ENCODE measurements at regions not wholly inside any gene's neighbourhood (a gene's known extent, or its start where the extent isn't known, plus 50 kb on each side); places are given as distances from the start of the nearest gene placed in this dataset.
"Not testable (repeated sequence)": the region's sequence is repeated elsewhere in the genome, so short reads cannot be mapped to it uniquely, and the experiment has no call there.

DNA sequence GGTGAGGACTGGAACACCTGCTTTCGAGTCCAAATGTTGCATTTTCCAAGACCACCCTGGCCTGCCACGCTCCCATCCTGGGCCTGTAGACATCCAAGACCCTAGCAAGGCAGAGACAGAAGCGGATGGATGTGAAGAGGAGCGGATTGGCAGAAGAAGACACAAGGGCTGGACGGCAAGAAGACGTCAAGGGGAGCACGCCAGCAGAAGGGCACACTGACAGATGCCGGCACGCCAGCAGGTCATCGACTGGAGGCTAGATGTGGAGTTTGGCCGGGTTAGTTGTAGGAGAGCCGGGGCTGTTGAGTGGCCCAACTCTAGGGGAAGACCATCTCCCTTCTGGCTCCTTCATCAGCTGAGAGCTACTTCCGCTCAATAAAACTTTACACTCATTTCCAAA lies 251.6 kb downstream of the ZWINT start:
- DNase-seq (ENCODE audit: extremely low read depth, low read depth), result no peak

DNA sequence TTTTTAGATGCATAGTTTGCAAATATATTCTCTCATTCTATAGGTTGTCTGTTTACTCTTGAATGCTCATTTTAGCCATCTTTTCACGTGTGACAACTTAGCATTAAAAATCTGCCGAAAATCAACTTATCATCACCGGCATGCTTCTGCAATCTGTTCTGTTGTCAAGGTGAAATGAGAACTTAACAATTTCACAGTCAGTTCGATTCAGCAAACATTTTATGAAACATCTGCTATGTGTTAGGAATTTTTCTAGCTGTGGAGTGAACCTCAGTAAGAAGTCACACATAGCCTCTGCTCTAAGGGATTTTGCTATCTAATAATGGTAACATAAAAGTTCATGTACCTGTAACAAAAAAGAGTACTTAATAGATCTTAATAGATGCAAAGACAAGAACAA lies 256.1 kb downstream of the ZWINT start:
- no peak for DNase-seq (ENCODE audit: extremely low read depth, low read depth)

DNA sequence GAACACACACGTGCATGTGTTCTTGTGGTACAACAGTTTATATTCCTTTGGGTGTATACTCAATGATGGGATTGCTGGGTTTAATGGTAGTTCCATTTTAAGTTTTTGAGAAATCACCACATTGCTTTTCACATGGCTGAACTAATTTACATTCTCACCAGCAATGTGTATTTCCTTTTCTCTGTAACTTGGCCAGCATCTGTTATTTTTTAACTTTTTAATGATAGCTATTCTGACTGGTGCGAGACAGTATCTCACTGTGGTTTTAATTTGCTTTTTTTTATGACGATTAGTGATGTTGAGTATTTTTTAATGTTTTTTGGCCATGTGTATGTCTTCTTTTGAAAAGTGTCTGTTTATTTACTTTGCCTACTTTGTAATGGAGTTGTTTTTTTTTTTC lies 256.6 kb downstream of the ZWINT start:
- DNase-seq (ENCODE audit: extremely low read depth, low read depth), result no peak

DNA sequence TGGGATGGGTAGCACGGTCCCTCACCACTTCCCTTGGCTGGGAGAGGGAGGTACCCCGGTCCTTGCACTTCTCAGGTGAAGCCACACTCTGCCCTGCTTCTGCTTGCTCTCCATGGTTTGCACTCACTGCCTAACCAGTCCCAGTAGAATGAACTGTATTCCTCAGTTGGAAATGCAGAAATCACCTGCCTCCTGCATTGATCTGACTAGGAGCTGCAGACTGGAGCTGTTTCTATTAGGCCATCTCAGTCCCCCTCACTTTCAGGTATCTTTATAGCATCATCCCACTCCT lies 264.9 kb downstream of the ZWINT start:
- no peak for DNase-seq (ENCODE audit: extremely low read depth, low read depth)

DNA sequence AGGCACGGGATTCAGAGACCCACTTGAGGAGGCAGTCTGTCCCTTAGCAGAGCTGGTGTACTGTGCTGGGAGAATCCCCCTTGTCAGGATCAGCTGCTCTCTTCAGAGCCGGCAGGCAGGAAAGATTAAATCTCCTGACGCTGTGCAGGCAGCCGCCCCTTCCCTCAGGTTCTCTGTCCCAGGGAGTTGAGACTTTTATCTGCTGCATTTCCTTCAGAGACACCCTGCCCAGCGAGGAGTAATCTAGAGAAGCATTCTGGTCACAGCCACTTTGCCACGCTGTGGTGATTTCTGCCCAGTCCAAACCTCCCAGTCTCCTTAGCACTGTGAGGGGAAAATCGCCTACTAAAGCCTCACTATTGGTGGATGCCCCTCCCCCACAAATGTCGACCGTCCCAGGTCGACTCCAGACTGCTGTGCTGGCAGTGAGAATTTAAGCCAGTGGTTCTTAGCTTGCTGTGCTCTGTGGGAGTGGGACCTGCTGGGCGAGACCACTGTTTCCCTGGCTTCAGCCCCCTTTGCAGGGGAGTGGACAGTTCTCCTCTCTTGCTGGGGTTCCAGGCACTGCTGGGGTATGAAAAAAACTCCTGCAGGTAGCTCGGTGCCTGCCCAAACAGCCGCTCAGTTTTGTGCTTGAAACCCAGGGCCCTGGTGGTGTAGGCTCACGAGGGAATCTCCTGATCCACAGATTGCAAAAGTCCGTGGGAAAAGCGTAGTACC lies 265.4 kb downstream of the ZWINT start:
- DNase-seq (ENCODE audit: extremely low read depth, low read depth), result no peak

DNA sequence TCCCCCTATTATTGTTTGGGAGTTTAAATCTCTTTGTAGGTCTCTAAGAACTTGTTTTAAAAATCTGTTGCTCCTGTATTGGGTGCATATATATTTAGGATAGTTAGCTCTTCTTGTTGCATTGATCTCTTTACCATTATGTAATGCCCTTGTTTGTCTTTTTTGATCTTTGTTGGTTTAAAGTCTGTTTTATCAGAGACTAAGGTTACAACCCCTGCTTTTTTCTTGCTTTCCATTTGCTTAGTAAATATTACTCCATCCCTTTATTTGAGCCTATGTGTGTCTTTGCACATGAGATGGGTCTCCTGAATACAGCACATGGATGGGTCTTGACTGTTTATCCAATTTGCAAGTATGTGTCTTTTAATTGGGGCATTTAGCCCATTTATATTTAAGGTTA lies 267.4 kb downstream of the ZWINT start:
- not testable (repeated sequence) for DNase-seq (ENCODE audit: extremely low read depth, low read depth)

DNA sequence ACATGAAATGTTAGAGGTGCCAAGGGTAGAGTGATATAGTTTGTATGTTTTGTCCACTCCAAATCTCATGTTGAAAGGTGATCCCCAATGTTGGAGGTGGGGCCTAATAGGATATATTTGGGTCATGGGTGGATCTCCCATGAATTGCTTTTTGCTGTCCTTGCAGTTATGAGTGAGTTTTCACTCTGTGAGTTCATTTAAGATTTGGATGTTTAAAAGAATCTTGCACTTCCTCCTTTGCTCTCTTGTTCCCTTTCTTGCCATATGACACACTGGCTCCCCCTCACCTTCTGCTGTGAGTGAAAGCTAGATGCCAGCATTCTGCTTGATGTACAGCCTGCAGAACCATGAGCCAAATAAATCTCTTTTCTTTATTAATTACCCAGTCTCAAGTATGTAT lies 269.2 kb downstream of the ZWINT start:
- no peak for DNase-seq (ENCODE audit: extremely low read depth, low read depth)

DNA sequence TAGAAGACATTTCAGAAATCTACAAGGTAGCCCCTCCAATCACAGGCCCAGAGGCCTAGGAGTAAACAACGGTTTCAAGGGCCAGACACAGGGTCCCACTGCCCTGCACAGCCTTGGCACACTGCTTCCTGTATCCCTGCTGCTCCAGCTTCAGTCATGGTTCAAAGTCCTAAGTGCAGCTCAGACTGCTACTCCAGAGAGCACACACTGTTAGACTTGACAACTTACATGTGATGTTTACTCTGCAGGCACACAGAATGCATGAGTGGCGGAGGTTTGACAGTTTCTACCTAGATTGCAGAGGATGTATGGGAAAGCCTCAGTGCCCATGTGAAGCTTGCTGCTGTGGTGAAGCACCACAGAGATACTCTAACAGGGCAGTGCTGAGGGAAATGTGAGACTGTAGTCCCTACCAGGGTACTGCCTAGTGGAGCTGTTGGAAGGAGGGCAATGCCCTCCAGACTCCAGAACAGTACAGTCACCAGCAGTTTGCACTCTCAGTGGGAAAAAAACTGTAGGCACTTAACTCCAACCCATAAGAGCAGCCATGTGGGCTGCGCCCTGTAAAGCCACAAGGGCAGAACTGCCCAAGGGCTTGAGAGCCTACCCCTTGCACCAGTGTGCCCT lies 270.0 kb downstream of the ZWINT start:
- no peak for DNase-seq (ENCODE audit: extremely low read depth, low read depth)

DNA sequence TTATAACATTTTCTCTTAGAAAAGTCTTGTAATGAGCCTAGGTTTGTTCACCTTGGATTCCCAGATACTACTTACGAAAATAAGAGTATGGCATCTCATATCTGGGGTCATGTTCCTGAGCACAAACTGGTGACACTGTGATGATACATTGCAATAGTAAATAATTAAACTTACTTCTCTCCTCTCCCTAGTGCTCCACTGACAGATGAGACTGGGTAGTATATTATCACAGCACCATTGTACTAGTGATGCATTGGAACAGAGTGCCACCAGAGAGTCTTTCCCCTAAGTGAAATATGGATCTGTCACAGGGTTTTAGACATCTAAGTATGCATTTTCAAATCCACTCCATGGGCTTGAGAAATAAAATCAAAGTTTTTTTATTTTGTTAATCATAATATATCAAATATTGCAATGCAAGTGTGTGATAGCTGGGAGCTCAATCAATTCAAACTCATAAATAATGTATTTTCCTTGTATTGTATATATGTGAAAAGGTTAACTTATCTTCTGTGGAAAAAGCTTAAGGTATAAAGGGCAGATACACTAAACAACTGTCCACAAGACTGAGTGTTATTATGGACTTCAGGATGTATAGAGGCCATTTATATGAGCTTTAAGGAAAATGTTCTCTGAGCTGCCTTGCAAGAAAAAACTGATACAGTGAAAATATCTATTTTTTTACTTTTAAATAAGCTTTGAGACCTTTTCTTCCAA lies 275.5 kb downstream of the ZWINT start:
- no peak for DNase-seq (ENCODE audit: extremely low read depth, low read depth)

DNA sequence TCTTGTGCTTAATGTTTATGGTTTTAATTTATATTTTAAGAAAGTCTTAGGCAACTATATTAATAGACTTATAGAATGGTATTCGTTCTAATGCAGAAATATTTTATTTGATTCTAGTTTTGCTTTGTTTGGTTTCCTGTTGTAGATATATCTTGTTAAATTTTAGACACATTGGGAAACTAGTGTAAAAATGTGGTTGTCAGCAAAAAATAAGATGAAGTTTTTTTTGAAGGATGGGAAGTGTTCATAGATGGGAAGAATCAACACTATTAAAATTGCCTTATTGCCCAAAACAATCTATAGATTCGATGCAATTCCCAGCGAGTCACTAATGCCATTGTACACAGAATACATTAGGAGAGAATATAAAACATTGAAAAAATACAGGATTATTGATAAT lies 278.9 kb downstream of the ZWINT start:
- DNase-seq (ENCODE audit: extremely low read depth, low read depth), result no peak

DNA sequence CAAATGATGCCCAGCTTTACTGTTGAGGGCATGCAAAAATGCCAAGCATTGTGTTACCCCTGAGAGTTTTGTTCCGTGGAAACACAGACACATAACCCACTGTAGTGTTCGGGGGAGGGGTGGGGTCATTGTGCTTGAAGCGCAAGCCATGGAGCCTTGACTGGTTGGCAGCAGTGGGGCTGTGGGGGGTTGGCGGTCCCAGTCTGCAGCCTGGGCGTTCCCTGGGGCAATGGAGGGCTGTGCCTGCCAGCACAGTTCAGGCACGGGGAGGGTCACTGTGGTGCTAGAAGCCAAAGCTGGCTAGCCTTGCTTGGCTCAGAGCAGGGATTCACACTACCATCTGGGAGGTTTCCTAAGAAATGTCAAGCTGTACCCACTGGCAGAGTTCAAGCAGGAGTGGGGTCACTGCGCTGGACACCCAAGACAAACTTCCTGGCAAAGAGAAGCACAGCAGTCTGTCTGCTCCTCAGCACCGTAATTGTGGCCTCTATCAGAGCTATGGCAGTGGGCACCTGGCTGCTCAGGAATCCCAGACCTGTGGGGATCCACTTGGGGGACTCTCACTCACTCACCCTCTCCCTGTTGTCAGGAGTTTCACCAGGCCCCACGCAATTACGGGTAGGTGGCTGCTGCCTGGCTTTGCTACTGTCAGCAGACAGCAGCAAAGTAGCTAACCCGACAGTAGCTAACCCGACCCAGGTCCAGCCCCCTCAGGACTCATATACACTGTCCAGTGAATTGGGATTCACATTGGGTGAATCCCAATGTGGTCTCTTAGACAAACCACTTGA lies 292.4 kb downstream of the ZWINT start:
- DNase-seq (ENCODE audit: extremely low read depth, low read depth), result no peak

DNA sequence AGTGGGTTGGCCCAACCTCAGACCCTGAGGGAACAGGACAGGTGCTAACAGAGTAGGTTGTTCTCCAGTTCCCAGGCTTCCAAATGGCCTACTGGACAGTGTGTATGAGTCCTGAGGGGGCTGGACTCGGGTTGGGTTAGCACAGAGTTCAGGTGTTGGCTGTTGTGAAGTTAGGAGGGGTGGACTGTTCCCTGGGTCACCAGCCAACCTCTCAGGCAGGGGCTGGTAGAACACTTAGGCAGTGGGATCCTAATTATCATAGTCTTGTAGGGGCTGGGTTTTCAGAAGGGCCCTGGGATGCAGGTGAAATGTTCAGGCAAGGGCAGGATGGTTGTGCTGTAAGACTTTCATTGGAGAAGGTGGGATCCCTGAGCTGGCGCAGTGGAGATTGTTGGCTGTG lies 293.0 kb downstream of the ZWINT start:
- DNase-seq (ENCODE audit: extremely low read depth, low read depth), result no peak

DNA sequence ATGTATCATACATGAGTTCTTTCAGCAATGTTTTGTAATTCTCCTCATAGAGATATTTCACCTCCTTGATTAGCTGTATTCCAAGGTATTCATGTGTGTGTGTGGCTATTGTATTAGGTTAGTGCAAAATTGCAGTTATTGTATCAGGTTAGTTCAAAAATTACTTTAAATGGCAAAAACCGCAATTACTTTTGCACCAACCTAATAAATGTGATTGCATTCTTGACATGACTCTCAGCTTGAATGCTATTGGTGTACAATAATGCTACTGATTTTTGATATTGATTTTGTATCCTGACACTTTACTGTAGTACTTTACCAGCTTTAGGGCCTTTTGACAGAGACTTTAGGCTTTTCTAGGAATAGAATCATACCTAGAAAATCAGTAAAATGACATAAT lies 297.4 kb downstream of the ZWINT start:
- no peak for DNase-seq (ENCODE audit: extremely low read depth, low read depth)

DNA sequence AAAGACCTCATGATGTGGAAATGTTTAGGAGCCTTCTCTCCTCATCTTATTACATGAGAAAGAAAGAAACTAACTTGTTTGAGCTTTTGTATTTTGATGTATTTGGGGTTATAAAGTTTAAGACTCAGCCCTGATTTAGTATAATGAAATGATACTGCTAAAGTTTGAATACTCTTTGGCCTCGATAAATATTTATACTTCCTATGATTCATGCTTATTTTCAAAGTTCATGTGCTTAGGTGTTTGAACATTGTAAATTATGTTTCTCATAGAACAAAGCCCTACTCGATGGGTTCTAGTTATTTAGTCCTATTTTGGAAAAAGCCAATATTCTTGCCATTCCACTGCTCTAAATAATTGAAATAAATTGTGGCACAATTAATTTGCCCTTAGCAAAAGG lies 303.2 kb downstream of the ZWINT start:
- no peak for DNase-seq (ENCODE audit: extremely low read depth, low read depth)

DNA sequence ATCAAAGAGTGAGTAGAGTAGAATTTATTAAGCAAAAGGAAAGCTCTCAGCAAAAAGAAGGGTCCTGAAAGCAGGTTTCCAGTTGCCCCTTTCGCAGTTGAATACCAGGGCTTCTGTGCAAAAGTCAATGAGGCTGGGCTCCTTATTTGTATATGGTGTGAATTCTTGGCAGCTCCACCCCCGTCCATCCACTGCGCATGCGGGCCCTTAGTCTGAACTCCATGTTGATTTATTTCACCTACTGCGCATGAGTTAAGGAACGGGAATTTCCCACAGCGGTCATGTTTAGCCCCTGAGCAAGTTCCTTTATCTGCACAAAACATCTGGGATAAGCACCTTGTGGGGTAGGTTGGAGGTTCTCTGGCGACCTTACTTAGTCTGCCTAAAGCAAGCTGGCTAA lies 325.6 kb downstream of the ZWINT start:
- DNase-seq (ENCODE audit: extremely low read depth, low read depth), result no peak

DNA sequence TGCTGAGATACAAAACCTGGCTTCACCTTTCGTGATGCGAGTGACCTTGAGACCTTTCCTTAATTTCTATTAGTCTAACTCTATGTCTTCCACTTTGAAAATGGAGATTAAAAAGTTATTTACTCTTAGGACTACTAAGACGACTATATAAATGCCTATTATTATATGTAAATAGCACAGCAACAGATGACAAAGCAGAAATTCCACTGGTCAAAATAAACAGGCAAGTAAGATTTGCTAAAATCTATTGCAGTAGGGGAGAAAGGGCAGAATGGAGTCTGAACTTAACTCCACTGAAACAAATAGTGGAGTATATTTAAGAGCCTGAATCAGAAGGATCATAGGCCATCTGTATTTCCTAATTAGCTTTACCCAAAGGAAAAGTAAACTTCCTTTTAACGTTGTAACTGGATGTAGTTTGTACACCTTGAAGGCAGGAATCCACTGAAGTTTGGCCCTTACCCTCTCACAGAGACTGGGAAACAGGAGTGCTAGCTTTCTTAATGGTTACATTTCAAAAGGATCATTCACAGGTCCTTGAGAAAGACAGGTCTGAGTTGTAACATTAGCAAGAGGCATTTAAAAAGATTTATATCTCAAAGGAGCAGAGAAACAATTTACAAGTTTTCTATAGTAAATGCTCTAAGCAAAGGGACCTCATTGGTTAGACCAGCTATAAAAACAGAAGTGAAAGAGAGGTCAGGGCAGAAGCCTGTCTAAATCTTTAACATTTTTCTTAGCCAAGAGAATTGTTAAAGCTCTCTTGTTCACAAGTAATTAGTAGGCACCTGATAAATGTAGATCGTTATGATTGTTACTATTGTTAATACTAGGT lies 332.5 kb downstream of the ZWINT start:
- DNase-seq (ENCODE audit: extremely low read depth, low read depth), result no peak

DNA sequence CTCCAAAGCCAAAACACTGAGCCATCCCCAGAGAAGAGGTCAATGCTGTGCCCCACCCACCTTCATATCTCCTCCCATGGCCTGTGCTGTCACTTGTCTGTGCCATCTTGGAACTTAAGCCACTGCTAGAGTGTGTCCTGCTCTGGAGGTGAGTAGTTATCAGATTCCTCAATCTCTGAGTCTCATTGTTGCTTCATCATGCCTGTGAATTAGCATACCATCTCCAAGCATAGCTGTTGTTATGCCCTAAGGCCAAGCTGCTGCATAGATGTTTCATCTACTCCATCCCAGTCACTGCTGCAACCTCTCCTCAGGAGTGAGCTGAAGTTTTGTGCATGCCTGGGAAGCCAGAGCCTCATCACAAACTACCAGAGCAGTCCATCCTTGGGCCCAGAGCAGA lies 349.0 kb downstream of the ZWINT start:
- no peak for DNase-seq (ENCODE audit: extremely low read depth, low read depth)

DNA sequence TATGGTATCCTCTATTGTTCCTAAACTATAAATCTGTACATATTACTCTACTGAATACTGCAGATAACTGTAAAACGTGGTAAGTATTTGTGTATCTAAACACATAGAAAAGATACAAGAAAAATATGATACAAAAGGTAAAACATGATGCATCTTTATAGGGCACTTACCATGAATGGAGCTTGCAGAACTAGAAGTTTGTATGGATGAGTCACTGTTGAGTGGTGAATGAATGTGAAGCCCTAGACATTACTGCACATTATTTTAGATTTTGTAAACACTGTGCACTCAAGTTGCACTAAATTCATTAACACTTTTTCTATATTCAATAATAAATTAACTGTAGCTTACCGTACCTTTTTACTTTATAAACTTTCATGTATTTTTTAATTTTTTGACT lies 357.5 kb downstream of the ZWINT start:
- no peak for DNase-seq (ENCODE audit: extremely low read depth, low read depth)

DNA sequence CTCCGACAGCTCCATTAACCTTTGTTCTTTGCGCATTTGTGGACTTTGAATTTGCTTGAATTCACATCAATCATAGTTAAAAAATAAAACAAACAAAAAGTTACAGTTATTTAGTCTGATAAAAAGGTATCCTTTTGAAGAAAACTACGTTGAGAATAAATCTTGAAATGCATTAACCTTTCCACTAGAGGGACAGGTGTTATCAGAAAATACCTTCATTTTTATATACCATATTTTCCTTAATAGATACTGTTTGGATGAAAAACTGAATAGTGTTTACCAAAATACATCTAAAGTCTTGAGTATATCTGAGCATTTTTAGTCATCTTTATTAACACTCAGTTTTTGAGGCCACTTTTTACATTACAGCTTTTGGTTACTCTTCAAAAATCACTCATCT lies 371.9 kb downstream of the ZWINT start:
- DNase-seq (ENCODE audit: extremely low read depth, low read depth), result no peak

DNA sequence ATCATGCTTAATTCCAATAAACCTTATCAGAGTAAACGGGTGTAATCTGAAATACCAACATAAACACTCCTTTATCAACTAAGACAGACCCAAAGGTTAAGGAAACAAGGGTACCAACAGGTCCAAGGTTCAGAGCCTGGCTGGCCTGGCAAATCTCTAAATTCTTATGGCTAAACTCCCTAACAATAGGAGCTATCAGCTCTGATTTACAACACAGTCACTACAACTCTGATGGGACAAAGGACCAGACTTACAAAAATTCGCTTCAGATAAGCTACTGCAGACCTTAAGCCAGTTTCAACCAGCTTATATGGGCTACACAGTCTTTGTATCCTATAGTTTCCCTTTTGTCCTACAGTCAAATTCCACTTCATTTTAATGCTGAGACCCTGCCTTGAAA lies 381.9 kb downstream of the ZWINT start:
- DNase-seq (ENCODE audit: extremely low read depth, low read depth), result no peak

DNA sequence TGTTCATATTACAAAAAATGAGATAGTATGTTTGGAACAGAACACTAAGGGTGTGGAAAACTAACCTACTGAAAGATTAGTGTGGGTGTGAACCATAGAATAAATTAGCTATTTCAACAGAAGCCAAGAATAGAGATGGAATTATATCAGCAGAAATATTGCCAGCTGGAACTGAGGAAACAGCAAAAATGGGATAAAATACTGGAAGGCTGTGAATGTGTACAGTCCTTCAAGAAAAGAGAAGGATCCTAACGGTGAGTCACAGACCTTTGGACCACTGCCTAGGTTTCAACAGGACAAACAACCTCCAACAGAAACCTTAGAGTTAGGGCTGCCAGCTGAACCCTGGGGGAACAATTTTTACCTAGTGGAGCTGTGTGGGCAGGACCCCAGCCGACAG lies 395.0 kb downstream of the ZWINT start:
- no peak for DNase-seq (ENCODE audit: extremely low read depth, low read depth)

All from NCI-H460 (cell line).